Erythroblast (primary cell): ENCODE measurements at regions not wholly inside any gene's neighbourhood (a gene's known extent, or its start where the extent isn't known, plus 50 kb on each side); places are given as distances from the start of the nearest gene placed in this dataset.

ENCODE experiments used
- GATA1 ChIP-seq: IDR thresholded peaks from 2 replicates; pipeline ENCODE4 v1.6.1; 2011; ENCODE audit warnings: low read depth, mild to moderate bottlenecking, control low read depth, low read length, moderate library complexity
- POLR2A ChIP-seq: IDR thresholded peaks from 2 replicates; pipeline ENCODE4 v1.6.1; 2011; ENCODE audit warnings: mild to moderate bottlenecking, low read length

DNA sequence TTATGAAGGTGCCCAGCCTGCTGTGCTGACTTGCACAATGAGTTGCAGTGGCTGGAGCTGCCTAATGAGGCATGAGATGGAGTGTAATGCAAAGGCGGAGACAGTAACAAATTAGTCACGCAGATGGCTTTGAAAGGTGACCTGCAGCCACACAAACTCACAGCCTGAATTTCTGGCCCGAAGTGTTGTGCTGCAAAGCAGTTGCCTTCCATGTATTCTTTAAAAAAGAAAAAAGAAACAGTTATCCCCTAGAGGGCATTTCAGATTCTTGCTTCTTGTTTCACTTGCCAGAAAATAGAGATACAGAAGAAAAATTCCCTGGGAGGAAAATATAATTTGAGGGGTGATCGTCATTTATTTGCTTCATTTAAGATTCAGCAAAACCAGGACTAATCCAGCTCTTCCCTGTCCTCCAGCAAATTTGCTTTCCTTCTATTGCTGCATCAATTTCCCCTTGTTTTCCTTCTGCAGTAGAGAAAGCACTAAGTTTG lies 239.9 kb downstream of the ADRA2A start:
- no peak for TF ChIP-seq POLR2A
- TF ChIP-seq GATA1, result no peak
